Immature natural killer cell (primary cell): ENCODE measurements at regions not wholly inside any gene's neighbourhood (a gene's known extent, or its start where the extent isn't known, plus 50 kb on each side); places are given as distances from the start of the nearest gene placed in this dataset.

Experiments
- DNase-seq, 3 donors: peaks; one replicate each; pipeline ENCODE4 v3.0.0; 2022; ENCODE audit warnings: mixed read lengths in 1 of 3
- H3K27ac Mint-ChIP-seq, 6 donors: one replicate each; pipeline ENCODE4 v1.8.0; 2020; ENCODE audit warnings: mixed read lengths in 6 of 6, mild to moderate bottlenecking in 5 of 6, inconsistent platforms in 4 of 6, moderate library complexity in 3 of 6
- H3K27me3 Mint-ChIP-seq, 3 donors: one replicate each; pipeline ENCODE4 v1.8.0; 2020 to 2021; ENCODE audit warnings: low read depth in 3 of 3, mild to moderate bottlenecking in 3 of 3, mixed read lengths in 3 of 3, moderate library complexity in 3 of 3, inconsistent platforms in 1 of 3
- H3K36me3 Mint-ChIP-seq, 3 donors: one replicate each; pipeline ENCODE4 v1.8.0; 2020; ENCODE audit warnings: mixed read lengths in 3 of 3, inconsistent platforms in 2 of 3, mild to moderate bottlenecking in 2 of 3
- H3K4me1 Mint-ChIP-seq, 2 donors: one replicate each; pipeline ENCODE4 v1.8.0; 2020; ENCODE audit warnings: inconsistent platforms in 2 of 2, mild to moderate bottlenecking in 2 of 2, mixed read lengths in 2 of 2, moderate library complexity in 1 of 2
- H3K4me3 Mint-ChIP-seq, 5 donors: one replicate each; pipeline ENCODE4 v1.8.0; 2020; ENCODE audit warnings: mild to moderate bottlenecking in 5 of 5, mixed read lengths in 5 of 5, inconsistent platforms in 3 of 5, moderate library complexity in 3 of 5
- H3K9me3 Mint-ChIP-seq, 6 donors: one replicate each; pipeline ENCODE4 v1.8.0; 2020; ENCODE audit warnings: mild to moderate bottlenecking in 6 of 6, mixed read lengths in 6 of 6, inconsistent platforms in 4 of 6, moderate library complexity in 3 of 6

GRCh38 chr17:15177343-15177742 is 87.8 kb downstream of the PMP22 start:
- H3K4me3 Mint-ChIP-seq: no peak overlapping the region
- peaks cover 2% of the 10 kb centered on the region in 3 donors for H3K27me3 Mint-ChIP-seq
- no peaks in the 10 kb centered on the region for H3K36me3 Mint-ChIP-seq
- H3K4me1 Mint-ChIP-seq: no peaks in the 10 kb centered on the region
- DNase-seq: no peak
- H3K27ac Mint-ChIP-seq: no peak overlapping the region
- H3K9me3 Mint-ChIP-seq: no peaks in the 10 kb centered on the region

DNA sequence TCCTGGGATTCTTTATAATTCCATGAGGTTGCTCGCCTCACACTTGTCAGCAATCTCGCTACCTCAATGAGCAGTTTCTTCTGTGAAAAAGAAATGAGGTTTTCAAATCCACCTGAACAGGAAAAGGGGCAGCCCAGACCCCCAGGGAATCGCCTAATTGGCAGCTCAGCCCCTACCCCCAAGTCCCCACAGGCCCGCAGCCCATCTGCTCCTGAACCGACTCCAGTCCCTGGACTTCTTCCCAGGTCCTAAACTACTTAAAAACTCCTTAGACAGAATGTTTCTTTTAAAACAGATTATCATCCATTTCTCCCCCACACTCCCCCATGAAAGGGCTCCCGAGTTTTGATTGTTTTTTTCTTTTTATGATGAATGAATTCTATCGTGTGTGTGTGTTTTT is 89.8 kb downstream of the PMP22 start:
- H3K36me3 Mint-ChIP-seq: no peaks in the 10 kb centered on the region
- no peak for DNase-seq

DNA sequence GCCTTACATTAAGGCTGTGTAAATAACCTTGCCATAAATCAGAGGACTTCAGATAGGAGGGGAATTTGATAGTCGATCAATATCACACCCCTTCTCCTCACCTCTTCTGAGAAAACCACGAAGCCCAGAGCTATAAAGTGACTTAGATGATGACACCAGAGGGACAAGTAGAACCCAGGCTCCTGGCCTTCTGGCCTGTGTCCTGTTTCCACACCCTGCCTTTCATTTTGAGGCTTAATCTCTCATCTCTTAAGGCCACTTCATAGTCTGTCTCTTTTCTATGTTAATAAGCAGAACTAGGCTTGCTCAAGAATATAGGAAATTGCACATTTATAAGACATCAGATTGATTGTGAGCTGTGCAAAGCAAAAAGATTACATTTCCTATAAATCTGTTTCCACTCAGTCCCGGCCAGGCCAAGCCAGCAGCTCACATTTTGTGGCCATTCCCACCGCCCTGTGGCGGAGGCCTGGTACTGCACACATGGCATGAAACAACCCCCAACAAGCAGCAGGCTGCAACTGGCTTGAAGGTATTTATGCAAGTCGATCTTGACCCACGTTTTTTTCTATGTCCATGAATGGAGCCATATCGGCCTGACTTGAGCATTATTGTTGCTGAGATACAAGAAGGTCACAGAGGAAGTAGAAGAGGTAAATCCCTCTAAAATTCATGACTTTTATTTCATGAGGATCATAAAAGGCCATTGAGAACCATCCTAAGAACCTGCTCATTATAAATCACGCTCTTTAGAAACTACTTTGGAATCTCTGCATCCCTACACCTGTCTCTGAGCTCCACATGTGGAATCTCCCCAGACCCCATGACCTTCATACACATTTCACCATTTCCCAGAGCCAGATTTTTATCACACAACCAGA is 93.7 kb downstream of the PMP22 start:
- Mint-ChIP-seq H3K4me1 (no peaks in the 10 kb centered on the region), H3K27me3 (peaks cover 0 to 2% (median 2%) of the 10 kb centered on the region in 3 donors), H3K27ac (no peak overlapping the region), H3K36me3 (no peaks in the 10 kb centered on the region), H3K4me3 (no peak overlapping the region), H3K9me3 (no peaks in the 10 kb centered on the region)
- peak in 2 of 3 donors; percentile 1 for DNase-seq

More for the DNA sequence above, 89.8 kb downstream of the PMP22 start:
- Mint-ChIP-seq H3K4me1 (no peaks in the 10 kb centered on the region), H3K9me3 (no peaks in the 10 kb centered on the region), H3K4me3 (no peak overlapping the region), H3K27ac (no peak overlapping the region), H3K27me3 (peaks cover 0 to 2% (median 2%) of the 10 kb centered on the region in 3 donors)

DNA sequence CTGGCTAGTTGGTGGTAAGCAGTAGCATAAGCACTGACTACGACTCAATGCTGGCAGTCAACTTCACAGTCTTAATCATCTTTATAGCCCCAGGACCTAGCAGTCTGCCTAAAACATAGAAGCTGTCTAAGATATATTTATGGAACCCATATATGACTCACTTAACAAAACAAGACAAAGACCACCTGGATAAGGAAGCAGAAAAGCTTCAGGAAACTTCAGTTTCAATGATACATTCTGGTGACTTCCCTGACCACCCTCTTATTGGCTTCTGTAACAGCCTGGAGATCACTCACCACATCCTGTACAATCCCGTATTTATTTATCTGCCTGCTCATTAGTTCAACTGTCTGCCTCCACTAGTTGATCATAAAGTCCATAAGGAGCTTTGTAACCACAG is 95.5 kb downstream of the PMP22 start:
- DNase-seq: no peak
- H3K27me3 Mint-ChIP-seq: peaks cover 0 to 2% (median 0%) of the 10 kb centered on the region in 3 donors
- no peak overlapping the region for H3K4me3 Mint-ChIP-seq
- no peaks in the 10 kb centered on the region for H3K9me3 Mint-ChIP-seq
- no peaks in the 10 kb centered on the region for H3K4me1 Mint-ChIP-seq
- H3K27ac Mint-ChIP-seq: no peak overlapping the region
- H3K36me3 Mint-ChIP-seq: no peaks in the 10 kb centered on the region

GRCh38 chr17:15168379-15168778 is 96.7 kb downstream of the PMP22 start:
- Mint-ChIP-seq H3K27me3 (peaks cover 0 to 4% (median under 1%) of the 10 kb centered on the region in 3 donors), H3K9me3 (no peaks in the 10 kb centered on the region), H3K4me1 (no peaks in the 10 kb centered on the region), H3K27ac (no peak overlapping the region), H3K4me3 (no peak overlapping the region), H3K36me3 (no peaks in the 10 kb centered on the region)
- DNase-seq: no peak

- Mint-ChIP-seq H3K36me3 (no peaks in the 10 kb centered on the region), H3K27ac (no peak overlapping the region), H3K4me1 (no peaks in the 10 kb centered on the region), H3K9me3 (peaks cover 0 to 2% (median 0%) of the 10 kb centered on the region in 6 donors), H3K27me3 (peaks cover 3 to 9% (median 5%) of the 10 kb centered on the region in 3 donors), H3K4me3 (no peak overlapping the region)
- DNase-seq: no peak
These were observed 103.7 kb downstream of the PMP22 start for GRCh38 chr17:15161395-15161794.

- Mint-ChIP-seq H3K27ac (no peak overlapping the region), H3K27me3 (peaks cover 4 to 6% (median 6%) of the 10 kb centered on the region in 3 donors)
- DNase-seq: no peak
These were observed 108.1 kb downstream of the PMP22 start for GRCh38 chr17:15157051-15157450.

DNA sequence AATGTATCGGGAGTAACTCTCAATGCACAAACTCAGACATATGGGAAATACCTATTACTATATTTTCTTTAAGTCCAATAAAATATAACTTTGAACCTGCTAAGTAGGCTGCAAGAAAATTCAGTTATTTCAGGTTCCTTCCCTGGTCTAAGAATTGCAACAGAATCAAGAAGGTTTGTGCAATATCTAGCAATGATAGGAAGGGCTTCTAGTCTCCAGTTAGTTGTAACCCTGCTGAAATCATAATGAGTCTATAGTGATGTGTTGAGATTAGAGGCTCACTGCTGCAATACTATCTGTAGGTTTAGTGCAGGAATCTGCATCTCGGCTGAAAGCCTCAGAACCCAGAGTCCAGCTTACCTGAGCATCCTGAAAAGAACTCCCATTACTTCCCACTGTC is 110.5 kb downstream of the PMP22 start:
- H3K4me1 Mint-ChIP-seq: no peaks in the 10 kb centered on the region
- no peak for DNase-seq
- peaks cover 4 to 8% (median 6%) of the 10 kb centered on the region in 3 donors for H3K27me3 Mint-ChIP-seq
- H3K4me3 Mint-ChIP-seq: no peak overlapping the region
- no peaks in the 10 kb centered on the region for H3K36me3 Mint-ChIP-seq
- H3K27ac Mint-ChIP-seq: no peak overlapping the region
- peaks cover 0 to 2% (median 0%) of the 10 kb centered on the region in 6 donors for H3K9me3 Mint-ChIP-seq

More at GRCh38 chr17:15157051-15157450, 108.1 kb downstream of the PMP22 start:
- Mint-ChIP-seq H3K4me3 (no peak overlapping the region), H3K36me3 (no peaks in the 10 kb centered on the region), H3K9me3 (peaks cover 0 to 2% (median 0%) of the 10 kb centered on the region in 6 donors), H3K4me1 (no peaks in the 10 kb centered on the region)

GRCh38 chr17:15145621-15146020 is 119.5 kb downstream of the PMP22 start:
- Mint-ChIP-seq H3K27me3 (peaks cover 0 to 8% (median 2%) of the 10 kb centered on the region in 3 donors), H3K27ac (no peak overlapping the region), H3K4me1 (no peaks in the 10 kb centered on the region), H3K4me3 (no peak overlapping the region), H3K36me3 (no peaks in the 10 kb centered on the region), H3K9me3 (no peaks in the 10 kb centered on the region)
- DNase-seq: no peak

- no peaks in the 10 kb centered on the region for H3K9me3 Mint-ChIP-seq
These were observed 121.6 kb downstream of the PMP22 start for GRCh38 chr17:15143524-15143923.

GRCh38 chr17:15134363-15134762 is 130.8 kb downstream of the PMP22 start:
- no peaks in the 10 kb centered on the region for H3K36me3 Mint-ChIP-seq
- H3K9me3 Mint-ChIP-seq: peaks cover 0 to 2% (median 0%) of the 10 kb centered on the region in 6 donors
- H3K4me3 Mint-ChIP-seq: no peak overlapping the region
- H3K4me1 Mint-ChIP-seq: no peaks in the 10 kb centered on the region
- peaks cover 2 to 9% (median 5%) of the 10 kb centered on the region in 3 donors for H3K27me3 Mint-ChIP-seq
- no peak for DNase-seq
- H3K27ac Mint-ChIP-seq: no peak overlapping the region

More at GRCh38 chr17:15143524-15143923, 121.6 kb downstream of the PMP22 start:
- no peak for DNase-seq
- Mint-ChIP-seq H3K4me3 (no peak overlapping the region), H3K27me3 (peaks cover 0 to 11% (median 2%) of the 10 kb centered on the region in 3 donors), H3K36me3 (no peaks in the 10 kb centered on the region), H3K4me1 (no peaks in the 10 kb centered on the region), H3K27ac (no peak overlapping the region)

GRCh38 chr17:15133826-15134225 is 131.3 kb downstream of the PMP22 start:
- Mint-ChIP-seq H3K4me1 (no peaks in the 10 kb centered on the region), H3K27ac (no peak overlapping the region), H3K9me3 (peaks cover 0 to 2% (median 0%) of the 10 kb centered on the region in 6 donors), H3K36me3 (no peaks in the 10 kb centered on the region), H3K4me3 (no peak overlapping the region), H3K27me3 (peaks cover 2 to 10% (median 5%) of the 10 kb centered on the region in 3 donors)
- DNase-seq: no peak

DNA sequence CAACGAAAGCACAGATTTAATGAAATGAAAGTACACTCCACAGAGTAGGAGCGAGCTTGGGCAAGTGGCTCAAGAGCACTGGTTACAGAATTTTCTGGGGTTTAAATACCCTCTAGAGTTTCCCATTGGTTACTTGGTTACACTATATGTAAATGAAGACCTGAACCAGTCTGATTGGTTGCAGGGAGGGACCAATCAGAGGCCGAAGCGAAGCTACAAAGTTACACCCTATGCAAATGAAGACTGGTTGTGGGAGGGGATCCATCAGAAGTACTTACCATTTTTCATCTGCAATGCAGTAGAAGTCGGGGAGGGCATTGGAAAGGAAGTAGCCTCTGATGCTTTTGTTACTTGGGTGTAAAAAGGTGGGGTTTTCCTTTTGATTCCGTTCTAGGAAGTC is 132.0 kb downstream of the PMP22 start:
- H3K27me3 Mint-ChIP-seq: peaks cover 2 to 10% (median 5%) of the 10 kb centered on the region in 3 donors
- DNase-seq: no peak
- H3K36me3 Mint-ChIP-seq: no peaks in the 10 kb centered on the region
- H3K4me3 Mint-ChIP-seq: no peak overlapping the region
- peaks cover 0 to 2% (median 0%) of the 10 kb centered on the region in 6 donors for H3K9me3 Mint-ChIP-seq
- no peak overlapping the region for H3K27ac Mint-ChIP-seq
- H3K4me1 Mint-ChIP-seq: no peaks in the 10 kb centered on the region

DNA sequence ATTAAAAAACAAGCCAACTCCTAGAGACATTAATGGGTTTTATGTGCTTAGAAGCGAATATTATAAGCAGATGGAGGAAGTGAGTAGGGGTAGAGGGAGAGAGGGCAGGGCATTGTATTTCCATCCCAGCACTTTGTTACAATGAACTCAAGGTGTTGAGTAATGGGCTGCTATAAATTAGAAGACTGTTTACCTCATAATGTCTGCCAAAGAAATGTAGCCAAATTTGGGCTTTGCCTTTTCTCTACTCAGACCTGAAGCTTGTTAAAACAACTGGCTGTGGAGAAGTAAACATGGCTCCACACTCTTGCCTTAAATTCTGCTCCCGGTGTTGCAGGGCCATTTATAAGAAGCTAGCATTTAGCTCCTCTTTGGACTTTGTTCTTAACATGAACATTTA is 134.7 kb downstream of the PMP22 start:
- Mint-ChIP-seq H3K4me3 (no peak overlapping the region), H3K27me3 (peaks cover 3 to 10% (median 3%) of the 10 kb centered on the region in 3 donors), H3K36me3 (no peaks in the 10 kb centered on the region), H3K27ac (no peak overlapping the region), H3K4me1 (no peaks in the 10 kb centered on the region), H3K9me3 (peaks cover 0 to 2% (median 0%) of the 10 kb centered on the region in 6 donors)
- DNase-seq: no peak
